SH-SY5Y (cell line): ENCODE measurements at regions not wholly inside any gene's neighbourhood (a gene's known extent, or its start where the extent isn't known, plus 50 kb on each side); places are given as distances from the start of the nearest gene placed in this dataset.

ENCODE experiments used
- GATA2 ChIP-seq: IDR thresholded peaks from 2 replicates; pipeline ENCODE4 v1.6.1; 2011; ENCODE audit warnings: mild to moderate bottlenecking, low read depth, low read length
- GATA3 ChIP-seq: IDR thresholded peaks from 2 replicates; pipeline ENCODE4 v1.6.1; 2011; ENCODE audit warnings: low read depth, mild to moderate bottlenecking, low read length, moderate library complexity

DNA sequence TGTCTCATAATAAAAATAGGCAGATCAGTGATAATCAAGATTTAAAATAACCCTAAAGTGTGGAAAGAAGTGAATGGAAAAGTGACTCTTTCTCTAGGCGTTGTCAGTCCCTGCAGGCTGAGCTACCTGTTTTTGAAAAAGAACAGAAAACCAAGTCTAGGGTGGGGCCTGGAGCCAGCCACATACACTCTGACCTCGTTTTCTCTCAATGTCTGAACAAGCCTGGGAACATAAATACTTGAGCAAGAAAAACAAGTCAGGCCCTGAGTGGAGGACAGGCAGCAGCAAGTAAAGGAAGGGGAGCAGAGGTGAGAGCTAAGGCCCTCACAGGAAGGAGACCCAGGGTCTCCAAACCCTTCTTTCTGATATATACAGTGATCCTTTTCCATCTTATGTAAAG lies 91.7 kb upstream of the HPF1 start:
- no peak for TF ChIP-seq GATA2
- TF ChIP-seq GATA3: no peak
